ENCODE measurements at regions not wholly inside any gene's neighbourhood (a gene's known extent, or its start where the extent isn't known, plus 50 kb on each side); places are given as distances from the start of the nearest gene placed in this dataset.

GRCh38 chr6:12485837-12486236 lies 195.7 kb downstream of the EDN1 start:
- no peak for TF ChIP-seq EZH2phosphoT487 (IDR thresholded peaks at IDR 0.05; ENCODE audit: borderline replicate concordance, low read depth, low read length)
- TF ChIP-seq, protein P1, sequence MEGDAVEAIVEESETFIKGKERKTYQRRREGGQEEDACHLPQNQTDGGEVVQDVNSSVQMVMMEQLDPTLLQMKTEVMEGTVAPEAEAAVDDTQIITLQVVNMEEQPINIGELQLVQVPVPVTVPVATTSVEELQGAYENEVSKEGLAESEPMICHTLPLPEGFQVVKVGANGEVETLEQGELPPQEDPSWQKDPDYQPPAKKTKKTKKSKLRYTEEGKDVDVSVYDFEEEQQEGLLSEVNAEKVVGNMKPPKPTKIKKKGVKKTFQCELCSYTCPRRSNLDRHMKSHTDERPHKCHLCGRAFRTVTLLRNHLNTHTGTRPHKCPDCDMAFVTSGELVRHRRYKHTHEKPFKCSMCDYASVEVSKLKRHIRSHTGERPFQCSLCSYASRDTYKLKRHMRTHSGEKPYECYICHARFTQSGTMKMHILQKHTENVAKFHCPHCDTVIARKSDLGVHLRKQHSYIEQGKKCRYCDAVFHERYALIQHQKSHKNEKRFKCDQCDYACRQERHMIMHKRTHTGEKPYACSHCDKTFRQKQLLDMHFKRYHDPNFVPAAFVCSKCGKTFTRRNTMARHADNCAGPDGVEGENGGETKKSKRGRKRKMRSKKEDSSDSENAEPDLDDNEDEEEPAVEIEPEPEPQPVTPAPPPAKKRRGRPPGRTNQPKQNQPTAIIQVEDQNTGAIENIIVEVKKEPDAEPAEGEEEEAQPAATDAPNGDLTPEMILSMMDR (conservative IDR thresholded peaks at IDR 0.05; ENCODE audit: low read length): no peak

Data from OCI-LY7 (cell line).